GM21529 (cell line): ENCODE measurements at regions not wholly inside any gene's neighbourhood (a gene's known extent, or its start where the extent isn't known, plus 50 kb on each side); places are given as distances from the start of the nearest gene placed in this dataset.

Source experiments
- ATAC-seq: cut with Tn5 transposase; IDR thresholded peaks from one replicate; pipeline ENCODE4 v1.9.1; 2021; ENCODE audit not compliant: unreplicated experiment

GRCh38 chr9:2311920-2312319 lies 296.8 kb downstream of the SMARCA2 start:
- ATAC-seq = no peak

- no peak for ATAC-seq
Observed at GRCh38 chr9:2313512-2313911, 298.4 kb downstream of the SMARCA2 start.

GRCh38 chr9:2317591-2317990 lies 302.4 kb downstream of the SMARCA2 start:
- ATAC-seq = no peak

- no peak for ATAC-seq
Observed at GRCh38 chr9:2319421-2319820, 302.2 kb upstream of the VLDLR start.

GRCh38 chr9:2320114-2320513 lies 301.5 kb upstream of the VLDLR start:
- ATAC-seq = no peak

GRCh38 chr9:2320632-2321031 lies 301.0 kb upstream of the VLDLR start:
- ATAC-seq = no peak

GRCh38 chr9:2321523-2322148 lies 300.0 kb upstream of the VLDLR start:
- ATAC-seq = no peak

- ATAC-seq = no peak
Observed at GRCh38 chr9:2324742-2325141, 296.8 kb upstream of the VLDLR start.

- no peak for ATAC-seq
Observed at GRCh38 chr9:2332663-2333062, 288.9 kb upstream of the VLDLR start.

GRCh38 chr9:2335260-2335659 lies 286.3 kb upstream of the VLDLR start:
- ATAC-seq = no peak

GRCh38 chr9:2336055-2336454 lies 285.5 kb upstream of the VLDLR start:
- ATAC-seq = no peak

GRCh38 chr9:2337131-2337530 lies 284.5 kb upstream of the VLDLR start:
- no peak for ATAC-seq

- ATAC-seq = no peak
Observed at GRCh38 chr9:2337627-2338026, 284.0 kb upstream of the VLDLR start.

GRCh38 chr9:2338777-2339365 lies 282.7 kb upstream of the VLDLR start:
- no peak for ATAC-seq

- no peak for ATAC-seq
Observed at GRCh38 chr9:2339416-2339815, 282.2 kb upstream of the VLDLR start.

GRCh38 chr9:2340046-2340760 lies 281.4 kb upstream of the VLDLR start:
- no peak for ATAC-seq

- ATAC-seq = no peak
Observed at GRCh38 chr9:2341126-2341525, 280.5 kb upstream of the VLDLR start.

- no peak for ATAC-seq
Observed at GRCh38 chr9:2341956-2342355, 279.6 kb upstream of the VLDLR start.

GRCh38 chr9:2343756-2344155 lies 277.8 kb upstream of the VLDLR start:
- no peak for ATAC-seq

GRCh38 chr9:2344436-2344835 lies 277.2 kb upstream of the VLDLR start:
- ATAC-seq = no peak

- ATAC-seq = no peak
Observed at GRCh38 chr9:2345013-2345412, 276.6 kb upstream of the VLDLR start.

GRCh38 chr9:2346277-2346913 lies 275.2 kb upstream of the VLDLR start:
- ATAC-seq = no peak
